IMR-90 (cell line): ENCODE measurements at regions not wholly inside any gene's neighbourhood (a gene's known extent, or its start where the extent isn't known, plus 50 kb on each side); places are given as distances from the start of the nearest gene placed in this dataset.

ENCODE experiments used
- ATAC-seq: fragments of 200-7000 bp; cut with Tn5 transposase; 2 replicates; pipeline ENCODE4 v1.9.1; 2020; ENCODE audit warnings: low read depth, mild to moderate bottlenecking, moderate library complexity
- BruUV-seq: library from RNA; stranded (reverse); fragments of 400-500 nt; replicated peaks from 2 replicates; lab custom pipeline; 2021; lab: Mats Ljungman, UMichigan
- CTCF ChIA-PET: fragments of 300-600 bp; formaldehyde crosslinking; extraction: SDS; loops from one replicate; lab custom pipeline; 2021; ENCODE audit warnings: antibody characterized with exemption; lab: Yijun Ruan, JAX
- POLR2A ChIA-PET: fragments of 300-600 bp; sonication (Branson Sonifier 250); formaldehyde crosslinking; loops from one replicate; lab custom pipeline; 2022; ENCODE audit warnings: antibody characterized with exemption; ENCODE audit not compliant: unreplicated experiment; lab: Charles Lee
- DNase-seq: peaks from one replicate; pipeline ENCODE4 v3.0.0; 2013
- H2AFZ ChIP-seq: replicated peaks from 2 replicates; pipeline ENCODE3; 2013; ENCODE audit warnings: low read length, mild to moderate bottlenecking; ENCODE audit not compliant: poor library complexity
- H2AK5ac ChIP-seq: 2 replicates; pipeline ENCODE4 v1.6.1; 2013; ENCODE audit warnings: low read depth, low read length, inconsistent platforms
- H2AK9ac ChIP-seq: replicated peaks from 2 replicates; pipeline ENCODE3; 2013; ENCODE audit warnings: mild to moderate bottlenecking, low read depth, low read length, moderate library complexity; ENCODE audit not compliant: poor library complexity
- H2BK120ac ChIP-seq: 2 replicates; pipeline ENCODE4 v1.6.1; 2013; ENCODE audit warnings: low read depth, low read length, inconsistent platforms
- H2BK15ac ChIP-seq: 3 replicates; pipeline ENCODE4 v1.6.1; 2013; ENCODE audit warnings: low read depth, low read length, inconsistent platforms
- H2BK20ac ChIP-seq: 2 replicates; pipeline ENCODE4 v1.6.1; 2013; ENCODE audit warnings: low read depth, mild to moderate bottlenecking, inconsistent platforms, low read length, moderate library complexity
- H2BK5ac ChIP-seq: 2 replicates; pipeline ENCODE4 v1.6.1; 2013; ENCODE audit warnings: mild to moderate bottlenecking, low read depth, low read length, inconsistent platforms; ENCODE audit not compliant: poor library complexity, severe bottlenecking
- H3K14ac ChIP-seq: replicated peaks from 2 replicates; pipeline ENCODE4 v1.6.1; 2013; ENCODE audit warnings: low read depth, low read length, inconsistent platforms
- H3K18ac ChIP-seq: 2 replicates; pipeline ENCODE4 v1.6.1; 2013; ENCODE audit warnings: low read depth, low read length, control low read depth
- H3K23ac ChIP-seq: 2 replicates; pipeline ENCODE4 v1.6.1; 2013; ENCODE audit warnings: low read depth, low read length, inconsistent platforms
- H3K27ac ChIP-seq: 2 replicates; pipeline ENCODE4 v1.5.1; 2013; ENCODE audit warnings: mild to moderate bottlenecking, control low read depth, low read length; ENCODE audit not compliant: insufficient read depth
- H3K27me3 ChIP-seq: 2 replicates; pipeline ENCODE4 v1.6.1; 2013; ENCODE audit warnings: low read length; ENCODE audit not compliant: control insufficient read depth, insufficient read depth
- H3K36me3 ChIP-seq: 2 replicates; pipeline ENCODE4 v1.6.1; 2013; ENCODE audit warnings: low read length, mixed read lengths; ENCODE audit not compliant: control insufficient read depth, insufficient read depth
- H3K4ac ChIP-seq: 2 replicates; pipeline ENCODE4 v1.6.1; 2013; ENCODE audit warnings: low read depth, low read length, inconsistent platforms
- H3K4me1 ChIP-seq: 2 replicates; pipeline ENCODE4 v1.6.1; 2013; ENCODE audit warnings: low read length, mixed read lengths; ENCODE audit not compliant: control insufficient read depth, insufficient read depth
- H3K4me2 ChIP-seq: 2 replicates; pipeline ENCODE4 v1.6.1; 2013; ENCODE audit warnings: low read depth, mild to moderate bottlenecking, control low read depth, low read length, moderate library complexity
- H3K4me3 ChIP-seq: 2 replicates; pipeline ENCODE4 v1.5.1; 2013; ENCODE audit warnings: low read depth, mild to moderate bottlenecking, control low read depth, low read length, moderate library complexity; ENCODE audit not compliant: insufficient read depth
- H3K56ac ChIP-seq: 2 replicates; pipeline ENCODE4 v1.6.1; 2013; ENCODE audit warnings: low read length, inconsistent platforms; ENCODE audit not compliant: insufficient read depth; ENCODE audit errors: extremely low read depth
- H3K79me1 ChIP-seq, 2 experiments: 2 replicates each; pipeline ENCODE4 v1.6.1; 2013; ENCODE audit warnings: low read length in 2 of 2, inconsistent platforms in 1 of 2, low read depth in 1 of 2
- H3K9ac ChIP-seq: 2 replicates; pipeline ENCODE4 v1.6.1; 2013; ENCODE audit warnings: low read depth, low read length, control low read depth
- H3K9me1 ChIP-seq: 2 replicates; pipeline ENCODE4 v1.6.1; 2013; ENCODE audit warnings: low read length, inconsistent platforms; ENCODE audit not compliant: insufficient read depth
- H3K9me3 ChIP-seq: 2 replicates; pipeline ENCODE4 v1.6.1; 2013; ENCODE audit warnings: low read length; ENCODE audit not compliant: control insufficient read depth, insufficient read depth
- H4K20me1 ChIP-seq: 2 replicates; pipeline ENCODE4 v1.6.1; 2013; ENCODE audit warnings: low read length, inconsistent platforms; ENCODE audit not compliant: insufficient read depth
- H4K5ac ChIP-seq: 2 replicates; pipeline ENCODE4 v1.6.1; 2013; ENCODE audit warnings: mild to moderate bottlenecking, low read depth, low read length, control low read depth
- H4K8ac ChIP-seq, 2 experiments: 2 replicates each; pipeline ENCODE4 v1.6.1; 2013; ENCODE audit warnings: low read depth in 2 of 2, low read length in 2 of 2, control low read depth in 1 of 2, inconsistent platforms in 1 of 2
- H4K91ac ChIP-seq: 2 replicates; pipeline ENCODE4 v1.6.1; 2013; ENCODE audit warnings: low read depth, low read length, inconsistent platforms; ENCODE audit not compliant: insufficient read depth
- ELK1 ChIP-seq: fragments of 150-350 bp; IDR thresholded peaks from 2 replicates; pipeline ENCODE4 v1.6.1; 2016; ENCODE audit warnings: low read depth, mild to moderate bottlenecking, low read length, moderate library complexity, borderline replicate concordance
- MAZ ChIP-seq: IDR thresholded peaks from 2 replicates; pipeline ENCODE4 v1.6.1; 2012; ENCODE audit warnings: low read depth, mild to moderate bottlenecking, low read length, improper control_type of control experiment, moderate library complexity, borderline replicate concordance
- MXI1 ChIP-seq: IDR thresholded peaks from 2 replicates; pipeline ENCODE4 v1.6.1; 2012; ENCODE audit warnings: low read depth, mild to moderate bottlenecking, low read length, moderate library complexity, borderline replicate concordance
- WGBS, 2 experiments: methylation state at CpG; one replicate each; pipeline versions ENCODE4 v1.1.5 to v1.1.7; 2013; ENCODE audit warnings: missing lambda C conversion rate in 2 of 2; ENCODE audit not compliant: insufficient read length in 1 of 2; ENCODE audit errors: extremely low coverage in 2 of 2; 5-methylcytosine and 5-hydroxymethylcytosine counted together
- dilution Hi-C: fragments of 300-500 bp; cut with HindIII; formaldehyde crosslinking; loops from one replicate; pipeline ENCODE4 v1.14.3; 2018; ENCODE audit warnings: low sequenced_read_pairs; ENCODE audit not compliant: unreplicated experiment
- in situ Hi-C: fragments of 300-500 bp; cut with MboI; formaldehyde crosslinking; loops from 3 replicates; pipeline ENCODE4 v1.14.3; 2019; ENCODE audit warnings: low sequenced_read_pairs, inconsistent platforms, mixed read lengths
- intact Hi-C: fragments of 100-400 bp; cut with micrococcal nuclease; formaldehyde crosslinking; loops from 2 replicates; pipeline ENCODE4 v1.10.0; 2022

- Histone ChIP-seq H3K36me3 (no peaks in the 10 kb centered on the region), H3K27ac (no peak overlapping the region), H4K8ac (no peak overlapping the region), H3K9me1 (no peaks in the 10 kb centered on the region), H2BK15ac (no peak overlapping the region), H3K4me1 (no peaks in the 10 kb centered on the region), H2AFZ (no peak overlapping the region), H2BK5ac (no peak overlapping the region), H3K4ac (no peak overlapping the region), H2AK5ac (no peak overlapping the region), H2AK9ac (no peak overlapping the region), H3K14ac (no peak overlapping the region), H3K9me3 (peaks cover 2% of the 10 kb centered on the region; the same call in 1 of the 2 replicates), H4K5ac (no peak overlapping the region), H3K56ac (no peak overlapping the region), H3K4me2 (no peak overlapping the region), H3K23ac (no peak overlapping the region), H4K20me1 (no peaks in the 10 kb centered on the region), H4K91ac (no peak overlapping the region), H3K4me3 (no peak overlapping the region), H3K9ac (no peak overlapping the region), H2BK20ac (no peak overlapping the region), H3K18ac (no peak overlapping the region), H3K27me3 (no peaks in the 10 kb centered on the region), H3K79me1 (no peaks in the 10 kb centered on the region), H2BK120ac (no peak overlapping the region)
- no peak for ATAC-seq
- no peak for TF ChIP-seq MXI1
- no peak for TF ChIP-seq ELK1
- TF ChIP-seq MAZ: no peak
- ChIA-PET POLR2A (no interaction called here), CTCF (no interaction called here)
- WGBS, 2 experiments: no CpG with 5 or more reads among the region's 4 CpGs
- intact Hi-C loops: no loop called here
- DNase-seq: no peak
- in situ Hi-C loops: no loop called here
- dilution Hi-C loops: no loop called here
- no TSS peak for BruUV-seq
These were observed 695.7 kb upstream of the POU3F3 start for GRCh38 chr2:104158191-104158590.
